ENCODE measurements at regions not wholly inside any gene's neighbourhood (a gene's known extent, or its start where the extent isn't known, plus 50 kb on each side); places are given as distances from the start of the nearest gene placed in this dataset.
"Not testable (repeated sequence)": the region's sequence is repeated elsewhere in the genome, so short reads cannot be mapped to it uniquely, and the experiment has no call there.

DNA sequence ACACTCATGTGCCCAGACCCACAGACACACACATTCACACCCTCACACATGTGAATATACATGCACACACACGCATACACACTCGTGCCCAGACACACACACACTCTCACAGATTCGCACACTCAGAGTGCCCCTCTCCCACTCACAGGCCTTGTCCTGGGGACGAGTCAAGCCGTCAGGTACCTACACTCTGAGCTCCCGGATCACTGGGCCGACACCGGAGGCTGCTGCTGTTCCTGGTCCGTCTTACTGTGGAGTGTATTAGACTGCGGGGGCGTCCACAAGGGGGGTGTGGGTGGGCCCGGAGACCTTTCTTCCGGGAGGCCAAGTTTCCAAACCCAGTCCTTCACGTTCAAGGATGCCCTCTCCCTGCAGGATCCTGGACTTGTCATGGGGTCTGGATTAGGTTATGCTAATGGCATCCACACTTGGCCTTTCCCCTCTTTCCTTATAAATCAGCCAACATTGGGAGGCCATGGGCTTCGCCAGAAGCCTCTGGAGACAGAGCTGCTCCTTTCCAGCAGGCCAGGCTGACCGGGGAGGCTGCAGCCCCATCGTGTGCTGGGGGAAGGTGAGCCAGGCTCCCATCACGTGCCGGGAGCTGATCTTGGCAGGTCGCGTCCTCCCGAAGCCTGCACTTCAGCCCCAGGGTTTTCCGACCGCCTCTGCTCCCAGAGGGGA, 186.4 kb downstream of the NPIPB11 start:
- peak overlapping the region; percentile 45 for H3K4me3 ChIP-seq (ENCODE audit: control insufficient read depth, low read depth, low read length)
- peak; percentile 86 for DNase-seq (ENCODE audit: low read depth)

DNA sequence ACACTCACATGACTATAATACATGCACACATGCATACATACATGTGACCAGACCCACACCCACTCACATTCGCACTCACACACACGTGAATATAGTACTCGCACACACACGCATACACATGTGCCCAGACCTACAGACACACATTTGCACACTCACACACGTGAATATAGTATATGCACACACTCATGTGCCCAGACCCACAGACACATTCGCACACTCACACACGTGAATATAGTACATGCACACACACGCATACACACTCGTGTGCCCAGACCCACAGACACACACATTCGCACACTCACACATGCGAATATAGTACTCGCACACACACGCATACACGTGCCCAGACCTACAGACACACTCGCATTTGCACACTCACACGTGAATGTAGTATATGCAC, 186.9 kb downstream of the NPIPB11 start:
- H3K4me3 ChIP-seq (ENCODE audit: control insufficient read depth, low read depth, low read length) = peak overlapping the region; percentile 45
- DNase-seq (ENCODE audit: low read depth) = not testable (repeated sequence)

GRCh38 chr16:29218649-29219048, 187.9 kb downstream of the NPIPB11 start:
- not testable (repeated sequence) for DNase-seq (ENCODE audit: low read depth)
- H3K4me3 ChIP-seq (ENCODE audit: control insufficient read depth, low read depth, low read length) = peak overlapping the region; percentile 2

GRCh38 chr16:29218171-29218570, 188.3 kb downstream of the NPIPB11 start:
- H3K4me3 ChIP-seq (ENCODE audit: control insufficient read depth, low read depth, low read length); DNase-seq (ENCODE audit: low read depth): not testable (repeated sequence)

DNA sequence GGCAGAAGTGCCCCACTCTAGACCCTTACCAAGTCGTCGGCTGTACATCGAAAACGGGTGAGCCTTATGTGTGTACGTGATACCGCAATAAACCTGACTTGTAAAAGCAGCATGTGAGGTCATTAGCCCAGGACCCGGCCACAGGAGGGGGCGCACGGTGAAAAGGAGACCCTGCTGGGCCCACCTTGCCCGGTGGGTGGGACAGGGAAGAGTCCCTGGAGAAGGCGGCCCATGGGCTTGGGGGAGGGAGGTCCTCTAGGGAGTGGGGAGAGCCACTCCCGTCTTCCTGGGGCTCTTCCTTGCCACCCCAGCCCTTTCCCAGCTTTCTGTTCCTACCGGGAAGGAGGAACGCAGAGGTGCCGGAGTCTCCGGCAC, 188.8 kb downstream of the NPIPB11 start:
- not testable (repeated sequence) for H3K4me3 ChIP-seq (ENCODE audit: control insufficient read depth, low read depth, low read length); DNase-seq (ENCODE audit: low read depth)

- H3K4me3 ChIP-seq (ENCODE audit: control insufficient read depth, low read depth, low read length); DNase-seq (ENCODE audit: low read depth): not testable (repeated sequence)
These were observed 189.3 kb downstream of the NPIPB11 start for GRCh38 chr16:29217104-29217751.

- H3K4me3 ChIP-seq (ENCODE audit: control insufficient read depth, low read depth, low read length); DNase-seq (ENCODE audit: low read depth): not testable (repeated sequence)
These were observed 192.7 kb downstream of the NPIPB11 start for GRCh38 chr16:29213770-29214169.

GRCh38 chr16:29213251-29213650, 193.3 kb downstream of the NPIPB11 start:
- not testable (repeated sequence) for H3K4me3 ChIP-seq (ENCODE audit: control insufficient read depth, low read depth, low read length); DNase-seq (ENCODE audit: low read depth)

- H3K4me3 ChIP-seq (ENCODE audit: control insufficient read depth, low read depth, low read length); DNase-seq (ENCODE audit: low read depth): not testable (repeated sequence)
These were observed 194.2 kb downstream of the NPIPB11 start for GRCh38 chr16:29212084-29213027.

DNA sequence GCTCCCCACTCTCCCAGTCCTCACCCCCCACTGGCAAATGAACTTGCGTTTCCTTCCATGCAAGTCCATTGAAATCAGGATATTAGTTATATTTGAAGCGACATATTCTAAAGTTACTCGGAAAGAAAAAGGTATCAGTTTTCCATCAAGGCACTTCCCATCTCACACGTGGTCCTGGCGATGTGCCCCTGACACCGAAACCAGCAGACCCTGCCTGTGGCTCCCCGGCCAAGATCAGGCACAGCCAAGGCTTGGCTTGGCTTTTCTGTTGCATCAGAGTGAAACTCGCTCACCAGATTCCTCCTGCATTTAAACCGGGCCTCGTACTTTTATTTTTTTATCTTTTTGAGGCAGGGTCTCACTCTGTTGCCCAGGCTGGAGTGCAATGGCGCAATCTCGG, 195.1 kb downstream of the NPIPB11 start:
- not testable (repeated sequence) for H3K4me3 ChIP-seq (ENCODE audit: control insufficient read depth, low read depth, low read length); DNase-seq (ENCODE audit: low read depth)

- not testable (repeated sequence) for H3K4me3 ChIP-seq (ENCODE audit: control insufficient read depth, low read depth, low read length); DNase-seq (ENCODE audit: low read depth)
These were observed 196.0 kb downstream of the NPIPB11 start for GRCh38 chr16:29210299-29211150.

DNA sequence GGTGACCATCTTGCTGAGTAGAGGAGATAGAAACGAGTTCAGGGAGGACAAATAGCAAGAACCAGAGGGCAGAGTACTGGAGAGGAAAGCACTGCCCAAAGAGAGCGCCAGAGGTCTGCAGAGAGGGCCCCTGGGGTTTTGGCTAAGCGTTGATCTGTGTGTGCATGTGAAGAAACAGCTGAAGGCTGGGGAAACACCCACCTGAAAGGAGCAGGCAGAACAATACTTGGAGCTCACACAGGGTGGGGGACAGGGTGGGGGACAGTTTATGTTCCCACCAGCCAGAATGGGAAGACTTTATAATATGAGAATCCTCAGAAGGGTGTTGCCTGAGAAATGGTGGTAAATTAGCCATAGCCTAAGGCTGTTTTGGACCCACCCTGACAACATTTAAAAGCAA, 200.4 kb downstream of the NPIPB11 start:
- not testable (repeated sequence) for H3K4me3 ChIP-seq (ENCODE audit: control insufficient read depth, low read depth, low read length); DNase-seq (ENCODE audit: low read depth)

DNA sequence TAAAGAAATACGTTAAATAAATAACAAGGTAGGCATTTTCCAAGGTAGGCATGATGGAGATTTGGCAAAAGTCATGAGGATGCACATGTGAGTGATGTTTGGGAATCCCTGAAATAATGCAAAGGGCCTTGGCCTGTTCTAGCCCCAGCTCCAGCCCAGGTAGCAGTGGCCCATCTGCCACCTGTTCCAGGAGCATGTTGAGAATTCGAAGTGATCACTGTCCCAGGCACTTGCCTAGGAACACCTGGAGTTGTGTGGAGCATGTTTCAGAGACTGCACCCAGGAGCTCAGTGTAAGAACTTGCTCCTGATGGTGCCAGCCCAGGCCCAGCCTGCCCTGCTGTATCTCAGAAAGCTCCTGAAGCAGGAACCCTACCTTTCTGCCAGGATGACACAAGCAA, 201.4 kb downstream of the NPIPB11 start:
- DNase-seq (ENCODE audit: low read depth); H3K4me3 ChIP-seq (ENCODE audit: control insufficient read depth, low read depth, low read length): not testable (repeated sequence)

Measured in fibroblast of mammary gland (primary cell).